GM23338 (cell line): ENCODE measurements at regions not wholly inside any gene's neighbourhood (a gene's known extent, or its start where the extent isn't known, plus 50 kb on each side); places are given as distances from the start of the nearest gene placed in this dataset.

Source experiments
- ATAC-seq: fragments of 200-7000 bp; cut with Tn5 transposase; 3 replicates; pipeline ENCODE4 v1.9.1; 2020
- DNase-seq: peaks from one replicate; pipeline ENCODE4 v3.0.0-alpha.2; 2015; ENCODE audit warnings: low spot score
- H2AFZ ChIP-seq: fragments of 200-600 bp; sonication (generic); 2 replicates; pipeline ENCODE4 v1.8.0; 2016; ENCODE audit warnings: antibody characterized with exemption, mild to moderate bottlenecking, moderate library complexity
- H3F3A ChIP-seq: fragments of 200-600 bp; sonication (generic); replicated peaks from 2 replicates; pipeline ENCODE4 v1.8.0; 2017; ENCODE audit warnings: antibody characterized with exemption, mixed run types, low read depth
- H3K27ac ChIP-seq: fragments of 200-600 bp; sonication (generic); 2 replicates; pipeline ENCODE4 v1.6.1; 2016; ENCODE audit warnings: low read depth
- H3K27me3 ChIP-seq: fragments of 200-600 bp; sonication (generic); 2 replicates; pipeline ENCODE4 v1.8.0; 2016; ENCODE audit warnings: mild to moderate bottlenecking, mixed run types, moderate library complexity; ENCODE audit not compliant: insufficient read depth
- H3K36me3 ChIP-seq: fragments of 200-600 bp; sonication (generic); 2 replicates; pipeline ENCODE4 v1.8.0; 2016; ENCODE audit warnings: mild to moderate bottlenecking; ENCODE audit not compliant: insufficient read depth
- H3K4me1 ChIP-seq: fragments of 200-600 bp; sonication (generic); 2 replicates; pipeline ENCODE4 v1.8.0; 2016; ENCODE audit warnings: mild to moderate bottlenecking, moderate library complexity; ENCODE audit not compliant: insufficient read depth
- H3K4me2 ChIP-seq: fragments of 200-600 bp; sonication (generic); 2 replicates; pipeline ENCODE4 v1.7.1; 2017; ENCODE audit warnings: mixed run types
- H3K4me3 ChIP-seq: fragments of 200-600 bp; sonication (generic); 2 replicates; pipeline ENCODE4 v1.6.1; 2016; ENCODE audit warnings: mixed run types
- H3K79me2 ChIP-seq: fragments of 200-600 bp; sonication (generic); replicated peaks from 2 replicates; pipeline ENCODE4 v1.8.0; 2017; ENCODE audit warnings: mild to moderate bottlenecking; ENCODE audit not compliant: insufficient read depth
- H3K9me2 ChIP-seq: fragments of 200-600 bp; sonication (generic); 2 replicates; pipeline ENCODE4 v1.8.0; 2017; ENCODE audit not compliant: insufficient read depth
- H4K20me1 ChIP-seq: fragments of 200-600 bp; sonication (generic); replicated peaks from 2 replicates; pipeline ENCODE4 v1.8.0; 2017; ENCODE audit warnings: mild to moderate bottlenecking; ENCODE audit not compliant: insufficient read depth
- H3K27ac Mint-ChIP-seq: 2 replicates; pipeline ENCODE4 v1.8.0; 2020; ENCODE audit warnings: inconsistent platforms, mild to moderate bottlenecking, moderate library complexity, mixed read lengths
- H3K27me3 Mint-ChIP-seq: 3 replicates; pipeline ENCODE4 v1.8.0; 2022; ENCODE audit warnings: low read depth, mild to moderate bottlenecking, moderate library complexity, mixed read lengths, inconsistent platforms; ENCODE audit not compliant: insufficient read depth, poor library complexity
- H3K36me3 Mint-ChIP-seq: 3 replicates; pipeline ENCODE4 v1.8.0; 2021; ENCODE audit warnings: low read depth, mild to moderate bottlenecking, inconsistent platforms, moderate library complexity, mixed read lengths
- H3K4me1 Mint-ChIP-seq: 3 replicates; pipeline ENCODE4 v1.8.0; 2020; ENCODE audit warnings: mild to moderate bottlenecking, inconsistent platforms, mixed read lengths
- H3K4me3 Mint-ChIP-seq: 3 replicates; pipeline ENCODE4 v1.8.0; 2021; ENCODE audit warnings: moderate library complexity, mild to moderate bottlenecking, inconsistent platforms, mixed read lengths
- H3K9me3 Mint-ChIP-seq: 3 replicates; pipeline ENCODE4 v1.8.0; 2020; ENCODE audit warnings: moderate library complexity, mild to moderate bottlenecking, inconsistent platforms, mixed read lengths
- CTCF ChIP-seq, 2 experiments: fragments of 200-600 bp in 1 of 2; sonication (generic) in 1 of 2; conservative IDR thresholded peaks; 2 replicates each; pipeline versions ENCODE4 v1.5.1 to v1.6.1; 2016 to 2017; ENCODE audit warnings: antibody characterized with exemption in 2 of 2, low read depth in 2 of 2, mild to moderate bottlenecking in 2 of 2, moderate library complexity in 1 of 2
- EZH2 ChIP-seq: fragments of 200-600 bp; sonication (generic); IDR thresholded peaks from one replicate; pipeline ENCODE4 v1.8.0; 2017; ENCODE audit warnings: antibody characterized with exemption, mild to moderate bottlenecking, low read depth; ENCODE audit not compliant: unreplicated experiment
- EZH2phosphoT487 ChIP-seq: fragments of 200-600 bp; sonication (generic); IDR thresholded peaks from one replicate; pipeline ENCODE4 v1.8.1; 2018; ENCODE audit warnings: antibody characterized with exemption; ENCODE audit not compliant: unreplicated experiment
- JUNB ChIP-seq: IDR thresholded peaks from one replicate; pipeline ENCODE4 v1.6.1; 2016; ENCODE audit warnings: antibody characterized with exemption; ENCODE audit not compliant: unreplicated experiment
- ZNF114 ChIP-seq: fragments of 250-450 bp; sonication (Bioruptor Pico); IDR thresholded peaks from 2 replicates; pipeline ENCODE4 v1.5.0; 2020; ENCODE audit warnings: mild to moderate bottlenecking, moderate library complexity
- TF ChIP-seq, protein P1 (sequence below): fragments of 250-450 bp; sonication (Bioruptor Pico); IDR thresholded peaks from 2 replicates; pipeline ENCODE4 v1.5.0; 2020; ENCODE audit warnings: mild to moderate bottlenecking, moderate library complexity

GRCh38 chr5:167564275-167564674 lies 727.2 kb upstream of the WWC1 start (continued):
- TF ChIP-seq, protein P1, sequence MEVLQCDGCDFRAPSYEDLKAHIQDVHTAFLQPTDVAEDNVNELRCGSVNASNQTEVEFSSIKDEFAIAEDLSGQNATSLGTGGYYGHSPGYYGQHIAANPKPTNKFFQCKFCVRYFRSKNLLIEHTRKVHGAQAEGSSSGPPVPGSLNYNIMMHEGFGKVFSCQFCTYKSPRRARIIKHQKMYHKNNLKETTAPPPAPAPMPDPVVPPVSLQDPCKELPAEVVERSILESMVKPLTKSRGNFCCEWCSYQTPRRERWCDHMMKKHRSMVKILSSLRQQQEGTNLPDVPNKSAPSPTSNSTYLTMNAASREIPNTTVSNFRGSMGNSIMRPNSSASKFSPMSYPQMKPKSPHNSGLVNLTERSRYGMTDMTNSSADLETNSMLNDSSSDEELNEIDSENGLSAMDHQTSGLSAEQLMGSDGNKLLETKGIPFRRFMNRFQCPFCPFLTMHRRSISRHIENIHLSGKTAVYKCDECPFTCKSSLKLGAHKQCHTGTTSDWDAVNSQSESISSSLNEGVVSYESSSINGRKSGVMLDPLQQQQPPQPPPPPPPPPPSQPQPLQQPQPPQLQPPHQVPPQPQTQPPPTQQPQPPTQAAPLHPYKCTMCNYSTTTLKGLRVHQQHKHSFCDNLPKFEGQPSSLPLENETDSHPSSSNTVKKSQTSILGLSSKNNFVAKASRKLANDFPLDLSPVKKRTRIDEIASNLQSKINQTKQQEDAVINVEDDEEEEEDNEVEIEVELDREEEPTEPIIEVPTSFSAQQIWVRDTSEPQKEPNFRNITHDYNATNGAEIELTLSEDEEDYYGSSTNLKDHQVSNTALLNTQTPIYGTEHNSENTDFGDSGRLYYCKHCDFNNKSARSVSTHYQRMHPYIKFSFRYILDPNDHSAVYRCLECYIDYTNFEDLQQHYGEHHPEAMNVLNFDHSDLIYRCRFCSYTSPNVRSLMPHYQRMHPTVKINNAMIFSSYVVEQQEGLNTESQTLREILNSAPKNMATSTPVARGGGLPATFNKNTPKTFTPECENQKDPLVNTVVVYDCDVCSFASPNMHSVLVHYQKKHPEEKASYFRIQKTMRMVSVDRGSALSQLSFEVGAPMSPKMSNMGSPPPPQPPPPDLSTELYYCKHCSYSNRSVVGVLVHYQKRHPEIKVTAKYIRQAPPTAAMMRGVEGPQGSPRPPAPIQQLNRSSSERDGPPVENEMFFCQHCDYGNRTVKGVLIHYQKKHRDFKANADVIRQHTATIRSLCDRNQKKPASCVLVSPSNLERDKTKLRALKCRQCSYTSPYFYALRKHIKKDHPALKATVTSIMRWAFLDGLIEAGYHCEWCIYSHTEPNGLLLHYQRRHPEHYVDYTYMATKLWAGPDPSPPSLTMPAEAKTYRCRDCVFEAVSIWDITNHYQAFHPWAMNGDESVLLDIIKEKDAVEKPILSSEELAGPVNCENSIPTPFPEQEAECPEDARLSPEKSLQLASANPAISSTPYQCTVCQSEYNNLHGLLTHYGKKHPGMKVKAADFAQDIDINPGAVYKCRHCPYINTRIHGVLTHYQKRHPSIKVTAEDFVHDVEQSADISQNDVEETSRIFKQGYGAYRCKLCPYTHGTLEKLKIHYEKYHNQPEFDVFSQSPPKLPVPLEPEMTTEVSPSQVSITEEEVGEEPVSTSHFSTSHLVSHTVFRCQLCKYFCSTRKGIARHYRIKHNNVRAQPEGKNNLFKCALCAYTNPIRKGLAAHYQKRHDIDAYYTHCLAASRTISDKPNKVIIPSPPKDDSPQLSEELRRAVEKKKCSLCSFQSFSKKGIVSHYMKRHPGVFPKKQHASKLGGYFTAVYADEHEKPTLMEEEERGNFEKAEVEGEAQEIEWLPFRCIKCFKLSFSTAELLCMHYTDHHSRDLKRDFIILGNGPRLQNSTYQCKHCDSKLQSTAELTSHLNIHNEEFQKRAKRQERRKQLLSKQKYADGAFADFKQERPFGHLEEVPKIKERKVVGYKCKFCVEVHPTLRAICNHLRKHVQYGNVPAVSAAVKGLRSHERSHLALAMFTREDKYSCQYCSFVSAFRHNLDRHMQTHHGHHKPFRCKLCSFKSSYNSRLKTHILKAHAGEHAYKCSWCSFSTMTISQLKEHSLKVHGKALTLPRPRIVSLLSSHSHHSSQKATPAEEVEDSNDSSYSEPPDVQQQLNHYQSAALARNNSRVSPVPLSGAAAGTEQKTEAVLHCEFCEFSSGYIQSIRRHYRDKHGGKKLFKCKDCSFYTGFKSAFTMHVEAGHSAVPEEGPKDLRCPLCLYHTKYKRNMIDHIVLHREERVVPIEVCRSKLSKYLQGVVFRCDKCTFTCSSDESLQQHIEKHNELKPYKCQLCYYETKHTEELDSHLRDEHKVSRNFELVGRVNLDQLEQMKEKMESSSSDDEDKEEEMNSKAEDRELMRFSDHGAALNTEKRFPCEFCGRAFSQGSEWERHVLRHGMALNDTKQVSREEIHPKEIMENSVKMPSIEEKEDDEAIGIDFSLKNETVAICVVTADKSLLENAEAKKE (CRISPR knock-in tag): no peak
- TF ChIP-seq EZH2 (no peak), EZH2phosphoT487 (no peak)

DNA sequence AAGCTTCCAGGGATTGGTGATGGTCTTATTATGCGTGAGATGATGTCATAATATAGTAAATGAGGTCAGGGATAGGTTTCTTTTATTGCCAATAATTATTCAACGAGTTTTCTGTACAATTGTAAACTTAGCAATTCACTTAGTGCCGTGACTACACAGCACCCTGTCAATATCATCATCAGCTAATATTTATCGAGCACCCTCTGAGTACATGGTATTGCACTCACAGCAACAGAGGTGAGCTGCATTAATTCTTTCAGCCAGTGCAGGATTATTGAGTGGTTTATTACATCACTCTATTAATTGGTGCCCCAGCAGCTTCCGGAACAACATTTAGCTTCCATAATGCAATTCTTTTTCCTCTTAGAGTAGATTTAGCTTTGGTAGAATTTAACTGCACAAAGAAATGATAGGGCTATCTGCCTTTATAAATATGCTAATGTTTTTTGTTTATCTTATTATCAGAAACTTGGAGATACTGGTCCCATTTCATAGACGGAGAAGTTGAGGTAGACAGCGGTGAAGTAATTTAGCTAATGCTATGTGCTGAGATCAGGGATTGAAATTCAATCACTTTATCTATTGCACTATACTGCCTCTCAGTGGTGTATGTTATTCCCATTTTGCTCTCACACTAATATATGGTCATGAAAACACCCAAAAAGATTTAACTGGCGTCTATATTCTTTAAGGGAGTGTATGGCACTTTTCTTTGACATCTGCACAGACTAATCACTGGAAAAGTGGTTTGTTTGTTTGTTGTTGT lies 726.1 kb upstream of the WWC1 start:
- ATAC-seq: peak; percentile 41; the same call in 2 of the 3 replicates
- H3K9me2 ChIP-seq: no peaks in the 10 kb centered on the region
- H3K4me3 ChIP-seq: no peak overlapping the region
- Mint-ChIP-seq H3K36me3 (no peaks in the 10 kb centered on the region), H3K9me3 (no peaks in the 10 kb centered on the region), H3K4me1 (peaks cover 23% of the 10 kb centered on the region), H3K27me3 (peaks cover 7% of the 10 kb centered on the region), H3K27ac (no peak overlapping the region), H3K4me3 (no peak overlapping the region)
- H3K4me2 ChIP-seq: no peak overlapping the region
- no peak overlapping the region for H2AFZ ChIP-seq
- no peaks in the 10 kb centered on the region for H4K20me1 ChIP-seq
- no peak overlapping the region for H3K27ac ChIP-seq
- H3K27me3 ChIP-seq: no peaks in the 10 kb centered on the region
- H3F3A ChIP-seq: no peaks in the 10 kb centered on the region
- no peaks in the 10 kb centered on the region for H3K36me3 ChIP-seq
- TF ChIP-seq, protein P1 (CRISPR knock-in tag): no peak
- TF ChIP-seq JUNB (no peak), ZNF114 (CRISPR knock-in tag) (no peak), CTCF (conservative IDR thresholded peaks at IDR 0.05; ENCODE audit: low read depth in 2 of 2) (peak; percentile 58 to 61)
- peak; percentile 60 for DNase-seq
- H3K4me1 ChIP-seq: peaks cover 25% of the 10 kb centered on the region
- H3K79me2 ChIP-seq: no peaks in the 10 kb centered on the region
